ENCODE measurements at regions not wholly inside any gene's neighbourhood (a gene's known extent, or its start where the extent isn't known, plus 50 kb on each side); places are given as distances from the start of the nearest gene placed in this dataset.

- Histone ChIP-seq H3K36me3 (ENCODE audit: control insufficient read depth in 4 of 4, insufficient read depth in 3 of 4, low read depth in 1 of 4, low read length in 3 of 4) (no peaks in the 10 kb centered on the region), H3K9me3 (ENCODE audit: control insufficient read depth in 4 of 4, low read length in 3 of 4) (no peaks in the 10 kb centered on the region), H3K4me3 (ENCODE audit: low read depth in 1 of 3, low read length in 3 of 3) (no peak overlapping the region), H3K4me1 (ENCODE audit: control insufficient read depth in 4 of 4, insufficient read depth in 4 of 4, low read length in 3 of 4) (no peaks in the 10 kb centered on the region), H3K9ac (ENCODE audit: low read depth in 1 of 2, low read length in 2 of 2) (no peak overlapping the region), H3K27me3 (ENCODE audit: control insufficient read depth in 4 of 4, insufficient read depth in 4 of 4, low read length in 3 of 4) (no peaks in the 10 kb centered on the region), H3K27ac (ENCODE audit: low read depth in 1 of 2, low read length in 2 of 2) (no peak overlapping the region)
- TF ChIP-seq GABPA (IDR thresholded peaks at IDR 0.05 in 1 of 2, conservative IDR thresholded peaks at IDR 0.05 in 1 of 2) (no peak), TAF1 (conservative IDR thresholded peaks at IDR 0.05) (no peak), NR2F2 (IDR thresholded peaks at IDR 0.05) (no peak), ATF3 (IDR thresholded peaks at IDR 0.05) (no peak), SP1 (IDR thresholded peaks at IDR 0.05) (no peak), JUND (IDR thresholded peaks at IDR 0.05) (no peak), HNF4A (conservative IDR thresholded peaks at IDR 0.05) (no peak), CTCF (IDR thresholded peaks at IDR 0.05; ENCODE audit: low read depth, low read length, missing input control) (no peak), RXRA (IDR thresholded peaks at IDR 0.05) (no peak), FOXA1 (IDR thresholded peaks at IDR 0.05) (no peak), EGR1 (IDR thresholded peaks at IDR 0.05; ENCODE audit: low read depth in 2 of 2) (no peak), RAD21 (IDR thresholded peaks at IDR 0.05) (no peak), REST (IDR thresholded peaks at IDR 0.05) (no peak), HNF4G (IDR thresholded peaks at IDR 0.05) (no peak), FOXA2 (IDR thresholded peaks at IDR 0.05) (no peak)
- 46% methylated on average over 1 of the region's 1 CpG for WGBS
- no peak for DNase-seq (ENCODE audit: low spot score)
Observed at GRCh38 chr11:87924125-87924524, 251.1 kb downstream of the RAB38 start.

- Histone ChIP-seq H3K27ac (ENCODE audit: low read depth in 1 of 2, low read length in 2 of 2) (no peak overlapping the region), H3K36me3 (ENCODE audit: control insufficient read depth in 4 of 4, insufficient read depth in 3 of 4, low read depth in 1 of 4, low read length in 3 of 4) (no peaks in the 10 kb centered on the region), H3K9ac (ENCODE audit: low read depth in 1 of 2, low read length in 2 of 2) (no peak overlapping the region), H3K4me3 (ENCODE audit: low read depth in 1 of 3, low read length in 3 of 3) (no peak overlapping the region), H3K4me1 (ENCODE audit: control insufficient read depth in 4 of 4, insufficient read depth in 4 of 4, low read length in 3 of 4) (no peaks in the 10 kb centered on the region), H3K27me3 (ENCODE audit: control insufficient read depth in 4 of 4, insufficient read depth in 4 of 4, low read length in 3 of 4) (no peaks in the 10 kb centered on the region), H3K9me3 (ENCODE audit: control insufficient read depth in 4 of 4, low read length in 3 of 4) (no peaks in the 10 kb centered on the region)
- DNase-seq (ENCODE audit: low spot score): no peak
- TF ChIP-seq FOXA2 (IDR thresholded peaks at IDR 0.05) (no peak), ATF3 (IDR thresholded peaks at IDR 0.05) (no peak), FOXA1 (IDR thresholded peaks at IDR 0.05) (no peak), REST (IDR thresholded peaks at IDR 0.05) (no peak), YY1 (IDR thresholded peaks at IDR 0.05) (no peak), RAD21 (IDR thresholded peaks at IDR 0.05) (no peak), MAX (IDR thresholded peaks at IDR 0.05) (no peak), CTCF (IDR thresholded peaks at IDR 0.05; ENCODE audit: low read depth, low read length, missing input control) (no peak), GABPA (IDR thresholded peaks at IDR 0.05 in 1 of 2, conservative IDR thresholded peaks at IDR 0.05 in 1 of 2) (no peak), NR2F2 (IDR thresholded peaks at IDR 0.05) (no peak), HNF4A (conservative IDR thresholded peaks at IDR 0.05) (no peak), TAF1 (conservative IDR thresholded peaks at IDR 0.05) (no peak), RXRA (IDR thresholded peaks at IDR 0.05) (no peak)
- 85% methylated on average over 3 of the region's 3 CpGs for WGBS
Observed at GRCh38 chr11:87917111-87917510, 258.1 kb downstream of the RAB38 start.

Measured in liver (tissue), 8 donors.